ENCODE measurements at regions not wholly inside any gene's neighbourhood (a gene's known extent, or its start where the extent isn't known, plus 50 kb on each side); places are given as distances from the start of the nearest gene placed in this dataset.
A peak's percentile ranks its signal among the peaks of the same experiment; 100 is the strongest.

- DNase-seq = peak; percentile 86
Observed at GRCh38 chr3:72338942-72339669, 509.1 kb downstream of the SHQ1 start.

GRCh38 chr3:72338082-72338941 is 509.9 kb downstream of the SHQ1 start:
- DNase-seq = peak; percentile 48

GRCh38 chr3:72337480-72337855 is 510.8 kb downstream of the SHQ1 start:
- no peak for DNase-seq

DNA sequence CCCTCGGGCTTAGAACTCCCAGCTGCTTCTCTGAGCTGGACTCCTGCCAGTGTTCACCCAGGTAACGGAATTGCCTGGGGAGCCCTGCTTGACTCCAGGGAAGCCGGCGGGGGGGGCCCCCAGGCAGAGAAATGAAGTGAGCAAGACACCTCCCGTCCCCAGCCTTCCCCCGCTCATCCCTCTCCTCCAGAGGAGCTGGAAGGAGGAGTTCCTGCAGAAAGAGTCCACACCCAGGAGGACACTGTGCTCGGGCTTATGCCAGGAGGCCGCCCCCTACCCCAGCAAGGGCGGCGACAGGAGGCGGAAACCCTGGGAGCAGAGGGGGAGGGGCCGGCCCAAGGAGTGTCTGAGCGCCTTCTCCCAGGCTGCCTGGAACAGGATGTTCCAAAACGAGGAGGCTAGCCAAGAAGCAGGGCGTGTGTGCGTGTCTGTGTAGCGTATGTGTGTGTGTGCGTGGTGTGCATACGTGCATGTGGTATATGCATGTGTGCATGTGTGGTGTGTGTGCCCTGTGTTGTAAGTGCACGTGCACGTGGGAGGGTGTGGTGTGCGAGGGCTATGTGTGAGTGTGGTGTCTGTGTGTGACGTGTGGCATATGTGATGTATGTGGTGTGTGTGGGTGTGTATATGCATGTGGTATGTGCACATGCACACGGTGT is 511.3 kb downstream of the SHQ1 start:
- DNase-seq = peak; percentile 81

DNA sequence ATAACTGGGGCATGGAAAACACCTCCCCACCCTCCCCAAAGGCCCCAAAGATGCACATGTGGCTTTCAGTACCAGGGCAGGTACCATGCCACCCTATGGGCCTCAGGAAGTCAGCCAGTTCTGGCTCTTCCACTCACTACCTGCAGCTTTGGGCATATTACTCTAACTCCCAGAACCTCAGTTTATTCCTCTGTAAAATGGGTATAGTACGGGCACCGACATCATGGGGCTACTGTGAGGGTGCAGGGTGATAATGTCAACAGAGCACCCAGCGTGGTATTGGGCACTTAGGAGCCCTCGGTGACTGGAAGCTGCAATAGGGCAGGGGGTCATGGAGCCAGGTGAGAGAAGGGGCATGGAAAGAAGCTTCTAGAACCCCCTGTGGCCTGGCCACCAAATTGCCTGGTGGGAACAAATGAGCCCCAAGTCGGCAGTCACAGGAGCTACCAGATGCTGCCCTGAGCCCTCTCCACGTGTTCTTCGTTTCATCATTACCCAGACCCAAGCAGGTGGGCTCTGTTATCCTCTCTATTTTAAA is 512.1 kb downstream of the SHQ1 start:
- no peak for DNase-seq

- DNase-seq = no peak
Observed at GRCh38 chr3:72335458-72336095, 512.7 kb downstream of the SHQ1 start.

GRCh38 chr3:72334681-72335457 is 513.4 kb downstream of the SHQ1 start:
- DNase-seq = no peak

DNA sequence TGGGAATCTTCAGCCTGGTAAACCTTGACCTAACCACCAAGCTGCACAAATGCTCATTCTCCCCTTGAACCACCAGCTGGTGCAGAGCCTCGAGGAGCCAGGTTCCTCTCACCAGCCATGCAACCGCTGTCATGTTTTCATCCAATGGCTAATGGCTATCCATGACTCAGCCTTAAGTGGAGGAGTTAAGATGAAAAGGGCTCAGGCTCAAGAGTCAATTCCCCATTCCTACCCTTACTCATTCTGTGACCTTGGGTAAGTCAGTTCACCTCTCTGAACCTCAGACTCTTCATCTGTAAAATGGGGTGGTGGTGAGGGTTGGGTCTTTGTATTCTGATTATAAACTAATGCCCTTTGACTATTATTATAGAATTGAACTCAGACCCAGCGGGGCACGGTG is 515.6 kb downstream of the SHQ1 start:
- DNase-seq = no peak

DNA sequence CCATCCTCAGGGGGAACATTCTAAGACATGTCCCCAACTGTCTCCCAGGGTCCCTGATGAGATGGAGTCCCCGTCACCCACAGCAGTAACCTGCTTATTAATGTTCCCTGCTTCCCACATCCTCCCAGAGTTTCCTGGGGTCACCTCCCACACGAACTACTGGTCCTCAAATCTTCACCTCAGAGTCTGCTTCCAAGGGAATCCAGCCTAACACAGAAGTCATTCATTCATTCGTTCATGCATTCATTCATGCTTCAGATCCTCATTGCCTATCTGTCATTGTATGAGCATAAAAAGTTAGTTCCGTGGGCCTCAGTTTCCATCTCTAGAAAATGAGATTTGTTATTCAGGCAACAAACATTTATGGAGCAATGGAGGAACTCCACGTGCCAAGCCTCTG is 516.2 kb downstream of the SHQ1 start:
- no peak for DNase-seq

DNA sequence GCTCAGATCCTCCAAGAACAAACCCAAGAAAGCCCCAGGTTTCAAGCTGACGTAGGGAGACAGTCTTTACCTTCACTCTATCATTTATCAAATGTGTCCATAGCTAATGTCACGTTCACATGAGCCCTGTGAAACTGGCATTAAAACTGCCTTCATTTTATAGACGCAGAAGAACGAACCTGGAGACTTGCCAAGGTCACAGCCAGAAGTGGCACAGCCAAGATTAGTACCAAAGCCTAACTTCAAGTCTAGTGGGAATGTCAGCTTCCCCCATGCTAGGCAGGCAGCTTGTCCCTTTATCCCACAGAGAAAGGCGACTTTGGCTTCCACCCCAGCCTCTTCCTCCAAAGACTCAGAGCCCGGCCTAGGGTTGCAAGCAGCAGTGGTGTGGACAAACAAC is 517.2 kb downstream of the SHQ1 start:
- no peak for DNase-seq

- no peak for DNase-seq
Observed at GRCh38 chr3:72329354-72329753, 518.9 kb downstream of the SHQ1 start.

GRCh38 chr3:72328755-72329277 is 519.4 kb downstream of the SHQ1 start:
- DNase-seq = no peak

GRCh38 chr3:72327008-72327407 is 521.2 kb downstream of the SHQ1 start:
- no peak for DNase-seq

DNA sequence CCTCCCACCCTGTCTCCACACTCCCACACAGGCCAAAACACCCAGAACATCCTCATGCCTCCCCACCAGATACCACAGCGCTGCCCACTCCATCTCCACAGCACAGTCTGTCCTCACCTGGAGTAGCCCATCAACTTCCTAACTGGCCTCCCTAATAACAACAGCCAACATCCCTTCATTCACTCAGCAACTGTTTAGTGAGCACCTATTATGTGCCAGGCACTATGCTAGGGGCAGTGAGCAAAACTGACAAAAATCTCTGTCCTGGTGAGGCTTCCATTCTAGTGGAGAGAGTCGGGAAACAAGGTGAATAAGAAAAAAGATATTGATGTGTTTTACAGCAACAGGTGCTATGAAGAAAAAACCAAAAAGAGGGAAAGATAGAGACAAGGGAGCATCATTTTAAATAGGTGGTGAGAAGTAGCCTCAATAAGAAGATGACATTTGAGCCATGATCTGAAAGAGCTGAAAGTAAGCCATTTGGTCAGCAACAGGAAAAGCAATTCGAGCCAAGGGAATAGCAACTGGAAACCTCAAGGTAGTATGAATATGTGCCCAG is 523.9 kb downstream of the SHQ1 start:
- no peak for DNase-seq

GRCh38 chr3:72323773-72324172 is 524.5 kb downstream of the SHQ1 start:
- DNase-seq = no peak

- no peak for DNase-seq
Observed at GRCh38 chr3:72322264-72322976, 525.8 kb downstream of the SHQ1 start.

- DNase-seq = no peak
Observed at GRCh38 chr3:72320955-72321303, 527.3 kb downstream of the SHQ1 start.

DNA sequence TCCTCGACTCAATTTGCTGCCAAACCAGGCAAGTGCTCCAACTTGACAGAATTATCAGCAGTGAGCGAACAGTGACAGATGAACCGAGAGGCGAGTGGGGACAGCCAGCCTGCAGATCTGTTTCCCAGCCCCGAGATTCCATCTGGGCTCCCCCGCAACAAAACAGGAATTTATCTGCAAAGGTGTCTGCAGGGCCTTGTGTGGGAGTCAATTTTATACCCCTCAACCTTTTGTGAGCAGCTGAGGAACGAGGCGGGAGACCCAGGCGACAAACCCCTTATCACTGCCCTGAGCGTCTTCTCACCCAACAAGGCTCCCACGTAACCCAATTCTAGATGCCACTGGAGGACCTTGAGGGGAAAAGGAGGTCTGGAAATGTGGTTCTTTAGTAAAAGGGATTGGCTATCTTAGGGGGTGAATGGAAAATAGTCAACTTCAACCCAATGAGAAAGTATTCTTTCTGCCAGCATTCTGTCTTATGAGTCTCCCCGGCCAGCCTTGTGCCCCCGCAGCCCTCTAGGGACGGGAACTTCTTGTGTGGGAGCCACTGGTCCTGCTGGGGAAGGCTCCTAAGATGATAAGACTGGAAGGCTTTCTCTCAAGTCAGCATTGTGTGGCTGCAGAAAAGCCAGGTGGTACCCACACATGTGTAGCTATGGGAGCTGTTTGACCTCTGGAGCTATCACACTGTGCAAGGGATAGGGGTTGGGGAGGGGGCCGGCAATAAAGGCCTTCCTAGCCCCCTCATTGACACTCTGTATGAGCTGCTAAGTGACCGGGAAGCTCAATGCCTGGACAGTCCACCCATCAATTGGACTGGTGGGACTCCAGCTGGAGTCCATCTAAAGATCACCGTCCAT is 527.9 kb downstream of the SHQ1 start:
- no peak for DNase-seq

DNA sequence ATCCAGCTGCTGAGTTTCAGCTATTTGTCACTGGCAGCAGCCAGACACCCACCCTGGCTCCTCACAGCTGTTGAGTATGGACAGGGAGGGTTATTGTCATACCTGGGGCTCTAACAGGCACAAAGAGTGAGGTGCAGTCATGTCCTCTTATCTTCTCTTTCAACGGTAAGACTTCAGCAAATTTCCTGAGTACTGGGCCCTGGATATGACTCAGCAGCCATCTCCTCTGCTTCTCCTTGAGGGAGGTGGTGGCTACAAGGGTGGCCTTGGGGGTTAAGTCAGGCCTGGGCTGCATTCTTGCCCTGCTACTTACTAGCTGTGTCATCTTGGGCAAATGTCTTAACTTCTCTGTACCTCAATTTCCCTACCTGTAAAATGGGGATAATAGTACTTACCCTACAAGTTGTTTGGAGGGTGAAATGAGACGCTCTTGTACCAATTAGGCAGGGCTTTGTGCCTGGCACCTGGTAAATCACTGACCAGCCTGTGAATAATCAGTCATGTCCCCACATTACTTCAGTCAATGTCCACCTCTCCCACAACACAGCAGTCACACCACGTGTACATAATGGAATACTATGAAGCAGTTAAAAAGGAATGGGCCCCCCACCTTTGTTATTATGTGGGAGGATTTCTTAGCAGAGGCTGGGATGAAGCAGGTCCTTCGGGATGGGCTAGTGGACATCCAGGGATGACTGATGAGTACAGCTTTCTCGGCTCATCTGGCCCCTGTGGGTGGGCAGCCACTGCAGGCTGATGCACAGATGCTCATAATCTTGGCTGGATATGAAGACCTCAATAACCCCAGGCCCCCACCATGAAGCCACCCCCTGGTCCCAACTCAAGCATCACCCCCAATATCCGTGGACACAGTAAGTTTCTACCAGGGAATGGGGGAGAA is 528.8 kb downstream of the SHQ1 start:
- DNase-seq = peak; percentile 38
